Lower leg skin (tissue), 3 donors: ENCODE measurements at regions not wholly inside any gene's neighbourhood (a gene's known extent, or its start where the extent isn't known, plus 50 kb on each side); places are given as distances from the start of the nearest gene placed in this dataset.

Experiments
- CTCF ChIP-seq, 3 donors: fragments of 450-650 bp; IDR thresholded peaks; one replicate each; pipeline ENCODE4 v1.5.1; 2016; ENCODE audit warnings: antibody characterized with exemption in 3 of 3, mild to moderate bottlenecking in 3 of 3, moderate library complexity in 2 of 3
- POLR2A ChIP-seq, 2 donors: fragments of 450-650 bp; IDR thresholded peaks; one replicate each; pipeline ENCODE4 v1.6.1; 2016 to 2017; ENCODE audit warnings: antibody characterized with exemption in 2 of 2, mild to moderate bottlenecking in 1 of 2, moderate library complexity in 1 of 2

- TF ChIP-seq CTCF (IDR thresholded peaks at IDR 0.05), result no peak
- TF ChIP-seq POLR2A (IDR thresholded peaks at IDR 0.05), result no peak
Observed at GRCh38 chr3:82084824-82085223, 323.4 kb upstream of the GBE1 start.
